BJ (cell line): ENCODE measurements at regions not wholly inside any gene's neighbourhood (a gene's known extent, or its start where the extent isn't known, plus 50 kb on each side); places are given as distances from the start of the nearest gene placed in this dataset.
"Not testable (repeated sequence)": the region's sequence is repeated elsewhere in the genome, so short reads cannot be mapped to it uniquely, and the experiment has no call there.

Source experiments
- CTCF ChIA-PET: fragments of 350-600 bp; formaldehyde crosslinking; extraction: SDS; loops from one replicate; lab custom pipeline; 2021; ENCODE audit warnings: antibody characterized with exemption, inconsistent platforms; lab: Yijun Ruan, JAX
- POLR2A ChIA-PET: fragments of 300-600 bp; sonication (Branson Sonifier 250); formaldehyde crosslinking; extraction: SDS; loops from one replicate; lab custom pipeline; 2021; ENCODE audit warnings: antibody characterized with exemption; lab: Charles Lee
- DNase-seq: peaks from one replicate; pipeline ENCODE4 v3.0.0-alpha.2; 2011; ENCODE audit warnings: low read depth
- H3K27me3 ChIP-seq: 2 replicates; pipeline ENCODE4 v1.6.0; 2011; ENCODE audit warnings: low read length; ENCODE audit not compliant: control insufficient read depth, insufficient read depth
- H3K36me3 ChIP-seq: 2 replicates; pipeline ENCODE4 v1.5.1; 2011; ENCODE audit warnings: low read length; ENCODE audit not compliant: control insufficient read depth, insufficient read depth
- H3K4me3 ChIP-seq: 2 replicates; pipeline ENCODE4 v1.5.1; 2011; ENCODE audit warnings: low read depth, mild to moderate bottlenecking, control low read depth, low read length
- CTCF ChIP-seq: IDR thresholded peaks from 2 replicates; pipeline ENCODE4 v1.5.1; 2011; ENCODE audit warnings: low read depth, mild to moderate bottlenecking, control low read depth, inconsistent platforms, low read length, moderate library complexity; ENCODE audit not compliant: insufficient read depth

- Histone ChIP-seq H3K4me3 (no peak overlapping the region), H3K36me3 (no peaks in the 10 kb centered on the region), H3K27me3 (peaks cover 8% of the 10 kb centered on the region)
- CTCF ChIA-PET, result no interaction called here
- TF ChIP-seq CTCF, result no peak
- no peak for DNase-seq
- POLR2A ChIA-PET, result no interaction called here
Observed at GRCh38 chr6:998551-998950, 305.6 kb upstream of the EXOC2 start.

- no peak overlapping the region for H3K4me3 ChIP-seq
- TF ChIP-seq CTCF, result no peak
- DNase-seq, result no peak
- POLR2A ChIA-PET, result no interaction called here
- H3K36me3 ChIP-seq, result no peaks in the 10 kb centered on the region
- peaks cover 2% of the 10 kb centered on the region for H3K27me3 ChIP-seq
- CTCF ChIA-PET, result no interaction called here
Observed at GRCh38 chr6:996271-996852, 303.4 kb upstream of the EXOC2 start.

GRCh38 chr6:991192-991591 lies 298.3 kb upstream of the EXOC2 start:
- POLR2A ChIA-PET, result no interaction called here
- CTCF ChIA-PET, result no interaction called here
- TF ChIP-seq CTCF, result no peak

GRCh38 chr6:984031-984430 lies 291.1 kb upstream of the EXOC2 start:
- CTCF ChIA-PET, result interaction anchor here (0.8 to 1.2 kb wide), 2 partner anchors 11 to 16 kb away, joined by 3 read pairs; no protein-coding TSS in a partner anchor
- H3K36me3 ChIP-seq, result no peaks in the 10 kb centered on the region
- TF ChIP-seq CTCF, result no peak
- no peak overlapping the region for H3K4me3 ChIP-seq
- no peak for DNase-seq
- POLR2A ChIA-PET, result no interaction called here
- H3K27me3 ChIP-seq, result peaks cover 2% of the 10 kb centered on the region; the same call in 1 of the 2 replicates

More at GRCh38 chr6:991192-991591, 298.3 kb upstream of the EXOC2 start:
- no peak for DNase-seq
- Histone ChIP-seq H3K4me3 (no peak overlapping the region), H3K27me3 (no peaks in the 10 kb centered on the region), H3K36me3 (no peaks in the 10 kb centered on the region)

- Histone ChIP-seq H3K36me3 (no peaks in the 10 kb centered on the region), H3K27me3 (peaks cover 2% of the 10 kb centered on the region; the same call in 1 of the 2 replicates), H3K4me3 (no peak overlapping the region)
- CTCF ChIA-PET, result interaction anchor here (0.6 to 1.8 kb wide), 2 partner anchors 8 to 33 kb away, joined by 3 to 5 read pairs; no protein-coding TSS in a partner anchor
- DNase-seq, result no peak
- TF ChIP-seq CTCF, result no peak
- POLR2A ChIA-PET, result no interaction called here
Observed at GRCh38 chr6:978937-979685, 286.2 kb upstream of the EXOC2 start.

- H3K27me3 ChIP-seq, DNase-seq, POLR2A ChIA-PET, H3K4me3 ChIP-seq, H3K36me3 ChIP-seq: not testable (repeated sequence)
- CTCF ChIA-PET, result interaction anchor here (0.6 to 1.8 kb wide), 2 partner anchors 10 to 490 kb away, joined by 5 read pairs; no protein-coding TSS in a partner anchor
Observed at GRCh38 chr6:977226-977625, 284.3 kb upstream of the EXOC2 start.
